Mesenchymal stem cell (in vitro differentiated cells and primary cell): ENCODE measurements at regions not wholly inside any gene's neighbourhood (a gene's known extent, or its start where the extent isn't known, plus 50 kb on each side); places are given as distances from the start of the nearest gene placed in this dataset.

ENCODE experiments used
- DNase-seq: peaks from one replicate; pipeline ENCODE4 v3.0.0-alpha.2; 2013
- H2AFZ ChIP-seq: one replicate; pipeline ENCODE4 v1.6.1; 2013; ENCODE audit warnings: low read depth, mild to moderate bottlenecking, control low read depth, inconsistent platforms, low read length, moderate library complexity
- H2AK5ac ChIP-seq: 2 replicates; pipeline ENCODE4 v1.6.1; 2013; ENCODE audit warnings: low read length, moderate library complexity, mild to moderate bottlenecking, inconsistent platforms; ENCODE audit not compliant: severe bottlenecking
- H2BK120ac ChIP-seq: one replicate; pipeline ENCODE4 v1.6.1; 2013; ENCODE audit warnings: low read depth, mild to moderate bottlenecking, inconsistent platforms, low read length, moderate library complexity
- H2BK12ac ChIP-seq, 2 experiments: one replicate each; pipeline ENCODE4 v1.6.1; 2013; ENCODE audit warnings: inconsistent platforms in 2 of 2, low read length in 2 of 2, mild to moderate bottlenecking in 2 of 2, moderate library complexity in 2 of 2, control low read depth in 1 of 2
- H2BK15ac ChIP-seq: one replicate; pipeline ENCODE4 v1.6.1; 2013; ENCODE audit warnings: mild to moderate bottlenecking, low read depth, inconsistent platforms; ENCODE audit not compliant: poor library complexity, severe bottlenecking
- H2BK5ac ChIP-seq: 2 replicates; pipeline ENCODE4 v1.6.1; 2013; ENCODE audit warnings: low read depth, mild to moderate bottlenecking, low read length, control low read depth, inconsistent platforms; ENCODE audit not compliant: poor library complexity, severe bottlenecking
- H3K14ac ChIP-seq, 2 experiments: one replicate each; pipeline ENCODE4 v1.6.1; 2013; ENCODE audit warnings: inconsistent platforms in 2 of 2, low read length in 2 of 2, control low read depth in 1 of 2, mild to moderate bottlenecking in 1 of 2, moderate library complexity in 1 of 2
- H3K18ac ChIP-seq, 2 experiments: one replicate each; pipeline ENCODE4 v1.6.1; 2013; ENCODE audit warnings: inconsistent platforms in 2 of 2, low read length in 2 of 2, control low read depth in 1 of 2, low read depth in 1 of 2, mild to moderate bottlenecking in 1 of 2
- H3K23ac ChIP-seq, 2 experiments: one replicate each; pipeline ENCODE4 v1.6.1; 2013; ENCODE audit warnings: inconsistent platforms in 2 of 2, low read length in 2 of 2, mild to moderate bottlenecking in 2 of 2, moderate library complexity in 2 of 2, control low read depth in 1 of 2
- H3K27ac ChIP-seq: 2 replicates; pipeline ENCODE4 v1.5.1; 2013; ENCODE audit warnings: mild to moderate bottlenecking, moderate library complexity, low read length, control low read depth, inconsistent platforms; ENCODE audit not compliant: poor library complexity, severe bottlenecking
- H3K27me3 ChIP-seq, 2 experiments: 2 replicates each; pipeline versions ENCODE4 v1.6.1 to v1.7.0; 2013; ENCODE audit warnings: low read length in 2 of 2, mild to moderate bottlenecking in 2 of 2, moderate library complexity in 2 of 2, control low read depth in 1 of 2, inconsistent platforms in 1 of 2; ENCODE audit not compliant: control insufficient read depth in 1 of 2, insufficient read depth in 1 of 2
- H3K36me3 ChIP-seq, 2 experiments: 2 replicates each; pipeline versions ENCODE4 v1.6.1 to v1.7.0; 2013; ENCODE audit warnings: low read length in 2 of 2, control low read depth in 1 of 2, inconsistent platforms in 1 of 2, low read depth in 1 of 2, mild to moderate bottlenecking in 1 of 2; ENCODE audit not compliant: insufficient read depth in 2 of 2, control insufficient read depth in 1 of 2
- H3K4ac ChIP-seq, 2 experiments: one replicate each; pipeline ENCODE4 v1.6.1; 2013; ENCODE audit warnings: inconsistent platforms in 2 of 2, low read length in 2 of 2, mild to moderate bottlenecking in 2 of 2, moderate library complexity in 2 of 2, control low read depth in 1 of 2, low read depth in 1 of 2
- H3K4me1 ChIP-seq: 2 replicates; pipeline ENCODE4 v1.6.1; 2013; ENCODE audit warnings: low read depth, low read length, control low read depth; ENCODE audit not compliant: control insufficient read depth, insufficient read depth
- H3K4me2 ChIP-seq: 2 replicates; pipeline ENCODE4 v1.6.1; 2013; ENCODE audit warnings: low read length, mild to moderate bottlenecking, inconsistent platforms; ENCODE audit not compliant: poor library complexity, severe bottlenecking
- H3K4me3 ChIP-seq, 2 experiments: 2 replicates each; pipeline versions ENCODE4 v1.5.1 to v1.7.0; 2013; ENCODE audit warnings: low read length in 2 of 2, mild to moderate bottlenecking in 2 of 2, control low read depth in 1 of 2, low read depth in 1 of 2; ENCODE audit not compliant: insufficient read depth in 1 of 2
- H3K79me1 ChIP-seq: replicated peaks from 2 replicates; pipeline ENCODE4 v1.6.1; 2013; ENCODE audit warnings: mild to moderate bottlenecking, control low read depth, low read length, inconsistent platforms; ENCODE audit not compliant: poor library complexity, severe bottlenecking
- H3K9ac ChIP-seq: 2 replicates; pipeline ENCODE4 v1.7.0; 2013; ENCODE audit warnings: mild to moderate bottlenecking, low read length, moderate library complexity
- H3K9me3 ChIP-seq: 2 replicates; pipeline ENCODE4 v1.7.0; 2013; ENCODE audit warnings: mild to moderate bottlenecking, low read length; ENCODE audit not compliant: control insufficient read depth
- H4K8ac ChIP-seq: one replicate; pipeline ENCODE4 v1.6.1; 2013; ENCODE audit warnings: inconsistent platforms, mild to moderate bottlenecking, low read length, moderate library complexity
- H4K91ac ChIP-seq: one replicate; pipeline ENCODE4 v1.6.1; 2013; ENCODE audit warnings: mild to moderate bottlenecking, low read length, inconsistent platforms
- WGBS: methylation state at CpG from one replicate; pipeline ENCODE4 v1.1.7; 2013; ENCODE audit warnings: mixed read lengths; 5-methylcytosine and 5-hydroxymethylcytosine counted together

DNA sequence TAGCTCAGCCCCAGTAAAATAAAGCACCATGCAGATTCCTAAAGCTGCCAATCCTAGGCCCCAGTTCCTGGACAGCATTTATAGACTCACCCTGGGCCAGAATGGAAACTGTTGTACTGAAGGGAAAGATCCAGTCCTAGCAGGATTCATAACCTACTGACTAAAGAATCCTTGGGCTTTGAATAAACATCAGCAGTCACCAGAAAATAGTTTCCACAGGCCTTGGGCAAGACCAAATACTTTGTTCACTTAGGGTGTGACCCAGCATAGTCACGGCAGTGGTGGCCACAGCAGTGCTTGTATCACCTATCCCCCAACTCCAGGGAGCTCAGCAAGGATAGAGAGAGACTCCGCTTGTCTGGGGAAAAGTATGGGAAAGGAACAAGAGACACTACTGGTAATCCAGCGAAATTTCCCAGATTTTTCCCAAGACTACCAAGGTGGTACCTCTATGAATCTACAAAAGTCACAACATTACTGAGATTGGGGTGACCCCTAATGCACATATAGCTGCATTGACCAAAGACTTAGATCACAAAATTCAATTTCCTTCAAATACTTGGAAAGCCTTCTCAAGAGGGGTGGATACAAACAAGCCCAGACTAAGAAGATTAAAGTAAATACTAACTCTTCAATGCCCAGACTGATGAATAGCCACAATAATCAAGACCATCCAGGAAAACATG is 748.1 kb upstream of the LRATD1 start:
- Histone ChIP-seq H2AK5ac (no peak overlapping the region), H3K4me3 (no peak overlapping the region), H3K36me3 (no peaks in the 10 kb centered on the region), H3K23ac (no peak overlapping the region), H3K4me2 (no peak overlapping the region), H3K4ac (no peak overlapping the region), H2BK5ac (no peak overlapping the region), H4K91ac (no peak overlapping the region), H3K27me3 (no peaks in the 10 kb centered on the region), H2BK12ac (no peak overlapping the region), H4K8ac (no peak overlapping the region), H3K4me1 (no peaks in the 10 kb centered on the region), H3K79me1 (no peaks in the 10 kb centered on the region), H2BK15ac (no peak overlapping the region), H3K9me3 (no peaks in the 10 kb centered on the region), H3K18ac (no peak overlapping the region), H3K14ac (no peak overlapping the region), H3K9ac (no peak overlapping the region), H2AFZ (no peak overlapping the region), H3K27ac (no peak overlapping the region), H2BK120ac (no peak overlapping the region)
- no peak for DNase-seq
- WGBS = 58% methylated on average over 3 of the region's 3 CpGs

DNA sequence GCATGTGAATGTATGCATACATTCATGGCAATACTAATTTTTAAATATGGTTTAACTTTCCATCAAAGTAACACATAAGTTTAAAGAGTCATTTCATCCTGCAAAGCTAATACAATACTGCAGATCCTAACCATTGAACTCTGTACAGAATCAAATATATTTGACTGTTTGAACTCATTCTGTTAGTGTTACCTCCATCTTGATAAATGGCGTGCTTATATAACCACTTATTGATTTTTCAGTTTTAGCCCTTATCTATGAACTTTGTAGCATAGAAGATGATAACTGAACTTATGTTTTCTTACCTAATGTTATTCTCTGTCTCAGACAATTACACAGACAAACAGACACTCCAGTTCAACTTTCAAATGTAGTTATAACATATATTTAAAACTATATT is 731.0 kb upstream of the LRATD1 start:
- no peak overlapping the region for H2AK5ac ChIP-seq
- no CpG with 5 or more reads among the region's 1 CpG for WGBS
- no peak overlapping the region for H3K27ac ChIP-seq
- H4K91ac ChIP-seq = no peak overlapping the region
- no peak overlapping the region for H3K9ac ChIP-seq
- no peak overlapping the region for H3K14ac ChIP-seq
- no peak for DNase-seq
- no peak overlapping the region for H3K4me2 ChIP-seq
- no peaks in the 10 kb centered on the region for H3K4me1 ChIP-seq
- no peak overlapping the region for H3K4ac ChIP-seq
- no peak overlapping the region for H2BK15ac ChIP-seq
- H3K18ac ChIP-seq = no peak overlapping the region
- H3K27me3 ChIP-seq = no peaks in the 10 kb centered on the region
- no peak overlapping the region for H2BK12ac ChIP-seq
- no peak overlapping the region for H4K8ac ChIP-seq
- H3K9me3 ChIP-seq = no peaks in the 10 kb centered on the region
- H3K36me3 ChIP-seq = no peaks in the 10 kb centered on the region
- H3K79me1 ChIP-seq = no peaks in the 10 kb centered on the region
- H3K4me3 ChIP-seq = no peak overlapping the region
- no peak overlapping the region for H2BK5ac ChIP-seq
- no peak overlapping the region for H3K23ac ChIP-seq
- H2AFZ ChIP-seq = no peak overlapping the region
- no peak overlapping the region for H2BK120ac ChIP-seq

DNA sequence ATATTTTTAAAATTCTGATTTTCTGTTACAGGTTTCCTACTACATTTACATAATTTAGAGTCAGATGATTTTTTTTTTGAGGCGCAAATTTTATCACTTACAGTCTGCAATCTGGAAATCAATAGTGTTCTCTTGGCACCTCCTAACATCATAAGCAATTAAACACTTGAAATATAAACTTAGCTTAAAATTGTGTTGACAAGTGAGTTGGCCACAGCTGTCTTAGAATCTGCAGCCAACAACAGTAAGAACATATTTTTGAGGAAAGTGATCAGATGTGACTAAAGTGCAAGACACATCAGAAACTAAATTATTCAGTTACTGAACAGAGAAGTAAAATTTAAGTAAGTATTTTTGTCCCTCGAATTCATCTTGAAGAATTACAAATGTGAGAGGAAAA is 726.7 kb upstream of the LRATD1 start:
- no peak overlapping the region for H3K9ac ChIP-seq
- no peak overlapping the region for H4K91ac ChIP-seq
- H2AK5ac ChIP-seq = no peak overlapping the region
- no peaks in the 10 kb centered on the region for H3K79me1 ChIP-seq
- no peak for DNase-seq
- H2AFZ ChIP-seq = no peak overlapping the region
- H2BK15ac ChIP-seq = no peak overlapping the region
- no peak overlapping the region for H3K4me3 ChIP-seq
- no peak overlapping the region for H2BK120ac ChIP-seq
- no peaks in the 10 kb centered on the region for H3K9me3 ChIP-seq
- H2BK5ac ChIP-seq = no peak overlapping the region
- no peaks in the 10 kb centered on the region for H3K4me1 ChIP-seq
- no peak overlapping the region for H3K23ac ChIP-seq
- H3K36me3 ChIP-seq = no peaks in the 10 kb centered on the region
- H2BK12ac ChIP-seq = no peak overlapping the region
- no peak overlapping the region for H3K27ac ChIP-seq
- no peak overlapping the region for H3K14ac ChIP-seq
- no peaks in the 10 kb centered on the region for H3K27me3 ChIP-seq
- no peak overlapping the region for H3K18ac ChIP-seq
- H3K4ac ChIP-seq = no peak overlapping the region
- H4K8ac ChIP-seq = no peak overlapping the region
- no CpG with 5 or more reads among the region's 2 CpGs for WGBS
- H3K4me2 ChIP-seq = no peak overlapping the region

DNA sequence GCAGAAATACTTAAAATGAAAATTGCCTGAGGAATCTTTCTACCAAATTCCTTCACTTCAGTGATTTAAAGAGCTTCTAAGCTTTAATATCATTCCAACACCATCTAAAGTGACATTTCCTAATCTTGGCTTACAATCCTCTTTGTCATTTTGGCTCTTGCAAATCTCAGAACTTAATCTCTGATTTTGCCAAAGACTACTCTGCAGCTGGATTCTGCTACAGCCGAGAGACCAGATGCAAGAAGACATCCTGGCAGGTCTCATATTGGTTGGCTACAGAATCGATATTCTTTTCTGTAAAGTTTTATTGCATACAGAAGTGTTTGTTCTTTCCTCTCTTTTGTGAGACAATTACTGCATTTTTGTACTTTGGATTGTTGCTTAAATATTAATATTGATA is 716.5 kb upstream of the LRATD1 start:
- H2BK120ac ChIP-seq = no peak overlapping the region
- H4K8ac ChIP-seq = no peak overlapping the region
- H2AFZ ChIP-seq = no peak overlapping the region
- H3K9ac ChIP-seq = no peak overlapping the region
- H2BK5ac ChIP-seq = no peak overlapping the region
- H4K91ac ChIP-seq = no peak overlapping the region
- no peak overlapping the region for H3K18ac ChIP-seq
- no peak overlapping the region for H3K4ac ChIP-seq
- no peak overlapping the region for H3K23ac ChIP-seq
- H3K14ac ChIP-seq = no peak overlapping the region
- DNase-seq = no peak
- H2BK15ac ChIP-seq = no peak overlapping the region
- no peaks in the 10 kb centered on the region for H3K9me3 ChIP-seq
- H3K79me1 ChIP-seq = no peaks in the 10 kb centered on the region
- no peak overlapping the region for H3K4me2 ChIP-seq
- no peak overlapping the region for H2BK12ac ChIP-seq
- WGBS = 58% methylated on average over 2 of the region's 2 CpGs
- H3K4me1 ChIP-seq = no peaks in the 10 kb centered on the region
- no peak overlapping the region for H3K27ac ChIP-seq
- H2AK5ac ChIP-seq = no peak overlapping the region
- no peaks in the 10 kb centered on the region for H3K36me3 ChIP-seq
- no peaks in the 10 kb centered on the region for H3K27me3 ChIP-seq
- no peak overlapping the region for H3K4me3 ChIP-seq
